ENCODE measurements at regions not wholly inside any gene's neighbourhood (a gene's known extent, or its start where the extent isn't known, plus 50 kb on each side); places are given as distances from the start of the nearest gene placed in this dataset.

DNA sequence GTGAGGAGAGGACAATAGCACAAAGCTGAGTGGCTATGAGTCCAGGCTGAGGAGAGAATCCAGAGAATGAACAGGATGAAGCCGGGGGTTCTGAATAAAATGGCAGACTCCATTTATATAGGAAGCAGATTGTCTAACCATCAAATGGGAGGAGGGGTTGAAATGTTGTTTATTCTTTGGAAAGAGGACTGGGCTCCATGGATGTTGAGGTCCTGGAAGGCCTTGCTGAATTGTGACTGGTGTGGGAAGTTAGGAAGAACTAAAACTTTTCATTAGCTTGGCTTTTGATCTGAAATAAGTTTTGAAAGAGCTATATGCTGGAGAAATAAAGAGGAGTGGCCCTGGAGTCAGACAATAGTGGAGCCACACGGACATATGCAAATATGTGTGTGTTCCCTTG lies 647.8 kb downstream of the RNF144B start:
- TF ChIP-seq EP300 (IDR thresholded peaks at IDR 0.05; ENCODE audit: borderline replicate concordance in 1 of 2, low read depth in 2 of 2, low read length in 2 of 2), result no peak
- TF ChIP-seq GABPA (IDR thresholded peaks at IDR 0.05; ENCODE audit: borderline replicate concordance, insufficient read depth, low read length), result no peak
- TF ChIP-seq MAX (IDR thresholded peaks at IDR 0.05), result no peak
- no peak for TF ChIP-seq USF2 (IDR thresholded peaks at IDR 0.05; ENCODE audit: low read length)
- no peak for TF ChIP-seq CTCF (IDR thresholded peaks at IDR 0.05; ENCODE audit: control extremely low read depth in 1 of 3, insufficient read depth in 1 of 3, low read depth in 1 of 3, low read length in 3 of 3)

Data from H1 (cell line).